Ramos (cell line): ENCODE measurements at regions not wholly inside any gene's neighbourhood (a gene's known extent, or its start where the extent isn't known, plus 50 kb on each side); places are given as distances from the start of the nearest gene placed in this dataset.

ENCODE experiments used
- in situ Hi-C: fragments of 300-500 bp; cut with MboI; formaldehyde crosslinking; loops from one replicate; pipeline ENCODE4 v1.14.3; 2022; ENCODE audit warnings: low sequenced_read_pairs; ENCODE audit not compliant: unreplicated experiment

DNA sequence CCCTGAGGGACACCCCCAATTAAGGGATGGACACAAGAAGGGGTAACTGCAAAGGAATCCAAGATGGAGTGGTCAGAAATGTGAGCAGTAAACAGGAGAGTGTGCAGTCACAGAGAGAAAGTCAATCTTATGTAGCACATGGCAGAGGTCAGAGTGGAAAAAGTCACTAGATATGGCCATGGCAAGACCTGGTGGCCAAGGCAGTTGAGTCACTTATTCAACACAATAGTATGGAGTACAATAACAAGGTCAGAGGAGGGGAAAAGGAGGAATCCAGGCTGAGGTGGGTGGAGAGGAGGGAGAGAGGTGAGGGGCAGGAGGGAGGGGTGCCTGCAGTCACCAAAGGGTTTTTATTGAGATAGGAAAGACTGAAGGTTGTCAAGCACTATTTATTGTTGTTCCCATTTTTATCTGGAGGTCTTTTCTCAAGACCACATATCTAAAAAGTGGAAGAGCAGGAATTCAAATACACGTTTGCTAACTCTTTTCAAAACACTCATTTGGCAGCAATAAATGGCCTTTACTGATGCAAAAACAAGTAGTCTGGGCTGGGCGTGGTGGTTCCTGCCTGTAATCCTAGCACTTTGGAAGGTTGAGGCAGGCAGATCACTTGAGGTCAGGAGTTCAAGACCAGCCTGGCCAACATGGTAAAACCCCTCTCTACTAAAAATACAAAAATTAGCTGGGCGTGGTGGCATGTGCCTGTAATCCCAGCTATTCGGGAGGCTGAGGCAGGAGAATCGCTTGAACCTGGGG, 53.3 kb upstream of the ARHGEF3 start:
- in situ Hi-C loops, result loop anchor here (10.0 kb wide), 1 partner anchor 130 kb away; no protein-coding TSS in a partner anchor

DNA sequence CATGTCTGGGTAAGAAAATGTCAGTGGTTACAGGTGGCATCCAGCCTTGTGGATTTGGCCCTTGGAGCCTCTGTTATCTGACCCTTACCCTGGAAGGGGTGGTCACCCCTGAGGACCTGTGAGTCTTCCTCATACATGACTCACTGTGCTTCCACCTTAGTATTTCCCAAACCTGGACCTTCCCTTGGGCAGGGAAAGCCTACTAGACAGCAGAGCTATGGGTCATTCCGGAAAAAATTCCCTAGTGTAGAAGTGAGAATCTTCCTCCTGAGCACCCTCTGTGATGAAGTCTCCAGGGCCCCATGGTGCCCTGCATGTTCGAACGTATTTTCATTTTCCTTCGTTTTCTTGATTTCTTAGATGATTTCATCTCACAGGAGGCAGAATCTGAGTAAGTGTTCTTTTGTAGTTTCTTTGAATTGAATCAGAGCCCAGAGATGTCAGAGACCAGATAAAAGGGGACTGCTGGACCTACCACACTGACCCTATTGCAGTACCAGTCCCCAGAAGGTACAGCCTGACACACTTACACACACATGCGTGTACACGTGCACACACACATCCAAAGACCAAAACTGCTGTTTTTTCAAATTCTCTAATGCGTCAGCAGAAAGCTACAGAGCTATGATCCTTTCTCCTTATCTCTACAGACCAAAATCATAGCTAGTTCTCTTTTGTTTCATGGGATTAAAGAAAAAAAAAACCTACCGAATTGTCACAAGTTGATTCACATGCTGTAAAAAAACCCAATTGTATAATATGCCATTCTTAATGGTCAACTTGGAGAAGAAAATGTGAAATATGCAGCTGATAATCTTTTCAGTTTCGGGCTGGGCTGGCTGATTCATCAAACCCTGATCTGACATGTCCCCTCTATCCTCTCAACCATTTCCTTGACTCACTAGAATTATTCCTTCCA, 50.5 kb upstream of the ARHGEF3 start:
- in situ Hi-C loops, result loop anchor here (10.0 kb wide), 1 partner anchor 133 kb away; no protein-coding TSS in a partner anchor
